ENCODE measurements at regions not wholly inside any gene's neighbourhood (a gene's known extent, or its start where the extent isn't known, plus 50 kb on each side); places are given as distances from the start of the nearest gene placed in this dataset.
A peak's percentile ranks its signal among the peaks of the same experiment; 100 is the strongest.
"Not testable (repeated sequence)": the region's sequence is repeated elsewhere in the genome, so short reads cannot be mapped to it uniquely, and the experiment has no call there.

DNA sequence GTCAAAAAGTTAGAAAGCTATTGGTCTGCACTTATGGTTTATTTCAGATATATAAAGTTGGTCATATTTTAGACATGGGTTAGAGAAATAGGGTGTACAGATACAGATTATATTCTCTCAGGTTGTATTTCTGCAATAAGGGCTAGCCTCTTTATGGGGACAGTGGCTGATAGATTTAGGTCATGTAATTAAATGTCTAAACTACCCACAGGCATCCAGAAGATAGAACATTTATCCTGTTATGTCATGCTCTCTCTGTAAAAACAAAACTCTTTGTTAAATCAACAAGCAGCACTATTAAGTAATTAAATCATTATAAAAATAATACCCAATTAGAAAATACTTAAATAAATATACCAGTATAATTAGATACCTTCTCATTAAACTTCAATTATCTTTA is 612.6 kb upstream of the CITED2 start:
- no peak for DNase-seq

DNA sequence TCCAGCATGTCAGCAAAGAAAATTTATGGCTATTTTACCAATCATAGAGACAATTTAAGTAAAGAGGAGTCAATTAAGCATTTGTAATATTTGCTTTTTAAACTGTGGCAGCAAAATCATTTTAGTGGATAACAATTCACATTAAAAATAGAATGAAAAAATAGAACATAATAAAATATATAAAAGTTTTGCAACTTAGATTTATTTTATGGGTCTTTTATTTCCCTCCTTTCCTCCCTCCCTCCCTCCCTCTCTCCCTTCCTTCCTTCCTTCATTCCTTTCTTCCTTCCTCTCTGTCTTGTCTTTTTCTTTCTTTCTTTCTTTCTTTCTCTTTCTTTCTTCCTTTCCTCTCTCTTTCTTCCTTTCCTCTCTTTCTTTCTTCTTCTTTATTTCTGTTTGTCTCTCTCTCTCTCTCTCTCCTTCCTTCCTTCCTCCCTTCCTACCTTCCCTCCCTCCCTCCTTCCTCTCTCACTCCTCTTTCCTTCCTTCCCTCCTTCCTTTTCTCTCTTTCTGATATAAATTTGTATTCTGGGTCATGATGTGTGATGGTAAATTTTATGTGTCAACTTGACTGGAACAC is 610.9 kb upstream of the CITED2 start:
- no peak for DNase-seq

DNA sequence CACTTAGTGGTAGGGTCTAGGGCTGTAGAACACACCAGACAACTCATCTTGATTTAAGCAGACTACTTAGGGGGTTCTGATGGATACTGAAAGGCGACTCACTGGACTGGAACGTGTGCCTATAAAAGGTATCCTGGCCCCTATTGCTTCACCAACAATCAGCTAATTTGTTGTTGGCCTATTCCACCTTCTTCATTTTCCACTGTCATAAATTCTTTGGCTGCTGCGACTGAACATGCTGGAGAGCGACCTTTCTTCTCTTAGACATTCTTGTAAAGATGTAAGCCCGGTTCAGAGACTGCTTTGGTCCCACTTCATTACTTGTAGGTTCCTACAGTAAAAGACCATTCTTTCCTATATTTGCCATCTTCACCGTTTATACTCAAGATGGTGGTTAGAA is 609.9 kb upstream of the CITED2 start:
- no peak for DNase-seq

DNA sequence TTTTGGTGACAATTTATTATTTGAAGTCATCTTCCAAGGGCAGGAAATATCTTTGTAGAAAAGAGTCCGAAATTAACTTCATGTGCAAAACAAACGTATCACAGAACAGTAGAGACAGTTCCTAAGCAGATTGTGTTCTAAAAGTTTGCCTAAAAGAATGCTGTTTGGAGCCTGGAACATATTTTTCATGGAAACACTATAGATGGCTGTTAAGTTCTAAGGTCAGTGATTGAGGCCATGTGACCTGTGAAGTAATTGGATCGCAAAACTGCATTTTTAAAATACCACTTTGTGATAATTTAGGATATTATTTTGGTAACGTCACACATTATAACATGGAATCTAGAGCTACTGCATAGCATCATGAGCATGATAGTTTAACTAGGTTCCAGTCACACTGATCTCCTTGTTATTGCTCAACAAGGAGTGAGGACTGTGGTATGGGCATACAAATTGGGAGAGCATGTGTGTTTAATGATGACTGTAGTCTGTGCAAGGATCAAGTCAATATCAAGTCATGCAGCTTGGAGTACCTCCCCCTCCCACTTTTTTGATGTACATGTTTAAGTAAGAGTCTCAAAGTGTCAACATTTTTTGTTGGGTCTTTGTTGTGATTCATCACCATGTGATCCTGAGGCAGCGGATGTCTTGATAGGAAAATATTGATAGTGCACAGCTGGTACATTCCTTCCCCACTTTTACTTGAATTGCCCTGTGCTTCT is 609.3 kb upstream of the CITED2 start:
- no peak for DNase-seq

DNA sequence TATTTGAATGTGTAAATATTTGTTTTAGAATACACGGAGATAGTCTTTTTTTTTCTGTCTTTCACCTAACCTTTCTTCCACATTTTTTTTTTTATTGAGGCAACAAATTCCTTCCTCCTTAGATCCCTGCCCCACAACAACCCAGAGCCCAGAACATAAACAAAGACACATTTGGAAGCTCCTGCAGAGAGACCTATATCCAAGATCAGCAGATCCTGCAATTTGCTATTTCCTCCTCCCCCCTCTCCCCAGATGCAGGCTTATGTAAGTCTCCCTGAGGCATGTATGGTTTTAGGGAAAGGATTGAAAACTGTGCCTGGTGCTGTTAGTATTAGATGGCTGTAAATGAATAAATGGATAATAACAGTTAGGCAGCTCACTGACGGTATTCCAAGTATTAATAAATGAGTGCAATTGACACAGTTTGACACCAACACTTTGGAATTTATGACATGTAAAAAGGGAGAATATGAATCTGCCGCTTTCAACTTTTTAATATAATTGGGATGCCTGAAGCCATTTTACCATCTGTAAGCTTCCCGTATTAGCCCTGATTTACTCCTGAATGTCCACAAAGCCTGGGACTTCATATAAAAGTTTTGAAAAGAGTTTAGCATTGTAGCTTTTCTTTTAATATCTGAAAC is 608.3 kb upstream of the CITED2 start:
- DNase-seq = no peak

DNA sequence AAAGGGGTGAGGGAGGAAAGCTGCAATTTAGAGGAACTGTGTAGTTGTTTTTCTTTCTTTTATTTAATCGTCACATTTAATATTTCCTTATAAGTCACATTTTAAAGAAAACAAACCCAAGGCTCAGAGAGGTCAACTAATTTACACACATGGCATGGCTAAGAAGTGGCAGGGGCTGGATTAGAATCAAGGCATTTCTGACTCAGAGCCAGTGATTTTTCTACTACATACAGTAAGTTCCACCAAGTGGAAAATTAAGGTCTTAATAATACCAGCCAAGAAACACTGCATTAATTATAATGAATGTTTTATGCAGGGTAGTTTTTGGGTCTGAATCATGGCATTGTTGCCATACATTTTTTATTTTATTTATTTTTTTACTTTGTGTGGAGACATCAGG is 607.7 kb upstream of the CITED2 start:
- DNase-seq = no peak

DNA sequence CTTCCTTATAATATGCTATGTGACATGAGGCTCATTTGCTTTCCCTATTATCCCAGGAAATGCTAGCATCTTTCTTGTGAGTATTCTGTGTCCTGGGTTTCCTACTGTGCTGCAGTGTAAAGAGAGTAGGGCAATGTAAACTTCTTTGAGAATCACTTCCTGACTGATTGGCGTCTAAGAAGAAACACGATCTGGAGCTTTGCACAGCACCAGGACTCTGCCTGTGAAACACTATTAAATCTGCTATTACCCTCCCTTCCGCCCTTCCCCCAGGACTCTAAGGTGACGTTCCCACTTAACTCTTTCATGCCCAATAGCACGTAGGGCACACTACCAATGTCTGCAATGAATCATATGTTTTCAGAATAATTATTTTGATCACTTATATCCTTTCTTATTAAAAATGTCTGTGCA is 607.3 kb upstream of the CITED2 start:
- DNase-seq = no peak

DNA sequence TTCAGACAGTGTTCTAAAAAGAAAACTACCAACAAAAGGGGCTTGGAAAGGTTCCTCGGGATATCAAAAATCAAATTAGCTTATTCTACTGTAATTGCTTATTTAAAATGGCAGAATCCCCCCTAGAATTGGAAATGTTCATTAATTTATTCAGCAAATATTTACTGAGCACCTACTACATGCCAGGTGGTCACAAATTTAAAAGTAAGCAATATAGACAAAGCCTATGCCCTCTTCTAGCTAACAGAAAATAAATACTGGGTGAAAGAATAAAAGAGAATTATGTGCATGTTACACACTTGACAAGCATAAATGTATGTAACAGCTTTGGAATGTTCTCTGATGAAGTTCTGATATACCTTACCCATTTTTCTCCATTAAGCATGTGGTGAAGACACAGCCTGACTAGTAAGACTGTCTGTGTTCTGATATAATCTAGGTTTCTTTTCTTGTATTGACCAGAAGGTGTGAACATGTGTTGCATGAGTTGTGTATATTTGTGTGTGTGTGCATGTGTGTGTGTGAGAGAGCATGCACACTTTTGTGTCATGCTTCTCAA is 606.7 kb upstream of the CITED2 start:
- DNase-seq = no peak

DNA sequence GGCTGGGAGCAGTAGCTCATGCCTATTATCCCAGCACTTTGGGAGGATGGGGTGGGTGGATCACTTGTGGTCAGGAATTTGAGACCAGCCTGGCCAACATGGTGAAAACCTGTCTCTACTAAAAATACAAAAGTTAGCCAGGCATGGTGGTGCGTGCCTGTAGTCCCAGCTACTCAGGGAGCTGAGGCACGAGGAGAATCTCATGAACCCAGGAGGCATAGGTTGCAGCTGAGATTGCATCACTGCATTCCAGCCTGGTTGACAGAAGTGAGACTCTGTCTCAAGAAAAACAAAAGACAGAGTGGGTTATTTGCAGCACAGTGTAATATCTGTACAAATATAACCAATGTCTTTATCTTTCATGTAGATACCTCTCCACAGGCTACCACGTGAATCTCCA is 606.2 kb upstream of the CITED2 start:
- not testable (repeated sequence) for DNase-seq

DNA sequence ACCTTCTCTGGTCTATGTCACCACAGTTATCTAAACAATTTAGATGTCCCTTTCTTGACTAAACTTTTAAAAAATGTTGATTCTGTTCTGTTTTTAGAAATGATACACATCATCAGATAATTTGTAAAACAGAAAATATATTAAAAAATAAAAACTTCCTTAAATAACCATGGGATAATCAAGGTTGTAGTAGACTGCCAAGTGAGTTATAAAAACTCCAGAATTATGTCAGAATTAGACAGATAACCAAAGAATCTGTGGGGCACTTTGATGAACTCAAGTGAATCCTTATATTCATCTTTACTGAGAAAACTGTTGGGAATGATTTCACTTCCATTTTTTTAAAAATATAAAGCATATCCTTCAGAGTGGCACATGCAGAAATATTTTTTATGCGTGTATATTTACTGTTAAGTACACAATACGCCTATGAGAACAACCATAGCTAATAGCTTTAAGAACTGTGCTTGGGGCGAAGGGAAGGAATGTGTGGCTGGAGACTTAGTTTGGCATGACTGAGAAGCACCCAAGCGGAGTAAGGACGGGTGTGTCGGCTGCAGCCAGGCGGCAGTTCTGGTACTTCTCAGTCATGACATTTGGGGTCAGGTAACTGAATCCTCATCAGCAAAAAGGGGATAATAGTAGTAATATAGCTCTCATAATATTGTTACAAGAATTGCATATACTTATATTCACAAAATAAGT is 604.7 kb upstream of the CITED2 start:
- DNase-seq = no peak

DNA sequence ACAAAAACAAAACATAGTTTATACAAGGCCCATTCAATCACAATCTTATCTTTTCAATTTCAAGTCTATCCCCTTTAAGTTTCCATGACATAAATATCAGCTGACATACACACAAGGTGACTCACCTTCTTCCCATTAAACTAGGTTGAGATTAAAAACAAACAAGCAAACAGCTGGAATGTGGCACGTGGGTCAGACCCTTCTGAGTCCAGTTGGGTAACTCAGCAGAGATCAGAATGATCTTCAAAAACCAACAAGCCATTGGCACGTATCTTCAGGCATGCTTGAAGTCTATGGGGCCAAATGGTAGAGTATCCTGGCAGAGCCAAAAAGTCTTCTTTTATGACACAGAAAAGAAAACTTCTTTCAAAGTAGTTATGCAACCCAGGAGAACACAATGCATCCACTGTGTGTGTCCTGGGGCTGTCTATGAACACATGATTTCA is 603.5 kb upstream of the CITED2 start:
- no peak for DNase-seq

DNA sequence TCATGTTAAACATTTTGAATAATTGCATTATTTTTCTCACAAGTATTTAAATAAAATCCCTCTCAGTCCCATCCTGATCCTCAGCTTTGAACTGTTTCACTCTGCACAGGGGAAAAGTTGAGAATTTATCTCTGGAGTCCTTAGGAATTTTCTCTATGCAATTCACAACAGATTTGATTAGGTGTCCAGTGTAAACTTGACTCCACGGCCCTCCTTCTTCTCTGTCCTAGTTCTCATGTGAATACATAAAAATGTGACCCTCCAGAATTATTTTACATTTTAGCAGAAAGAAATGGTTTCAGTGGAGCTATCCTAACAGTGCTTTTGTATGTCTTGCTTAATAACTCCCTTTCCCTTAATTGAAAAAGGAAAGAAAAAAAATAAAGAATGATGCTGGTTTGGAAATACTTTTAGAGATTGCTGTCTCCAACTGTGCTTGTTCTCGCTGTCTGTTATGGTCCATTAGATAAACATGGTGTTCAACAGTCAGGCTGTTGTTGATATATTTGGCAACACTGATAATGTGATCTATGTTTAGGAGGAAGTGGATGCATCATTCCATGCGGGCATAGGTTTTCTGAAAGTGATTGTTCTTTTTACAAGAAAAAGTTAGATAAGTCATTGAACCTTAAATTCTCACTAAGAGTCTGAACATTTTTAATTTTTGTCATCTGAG is 599.4 kb upstream of the CITED2 start:
- no peak for DNase-seq

DNA sequence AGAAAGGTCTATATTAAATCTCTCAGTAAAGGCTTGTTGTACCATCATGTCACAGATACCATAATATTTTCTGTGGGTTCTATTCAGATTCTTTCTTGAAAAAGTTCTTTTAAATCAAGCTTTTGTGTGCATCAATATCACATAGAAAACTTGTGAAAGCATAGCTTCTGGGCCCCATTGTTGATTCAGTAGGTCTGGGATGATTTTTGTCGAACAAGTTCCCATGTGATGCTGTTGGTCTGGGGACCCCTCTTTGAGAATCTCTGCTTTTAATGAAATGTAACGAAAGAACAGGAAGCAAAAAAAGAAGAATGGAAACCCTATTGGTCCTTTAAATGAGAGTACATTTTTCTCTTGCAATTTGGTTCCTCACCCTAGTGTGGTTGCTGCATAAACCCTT is 597.7 kb upstream of the CITED2 start:
- no peak for DNase-seq

DNA sequence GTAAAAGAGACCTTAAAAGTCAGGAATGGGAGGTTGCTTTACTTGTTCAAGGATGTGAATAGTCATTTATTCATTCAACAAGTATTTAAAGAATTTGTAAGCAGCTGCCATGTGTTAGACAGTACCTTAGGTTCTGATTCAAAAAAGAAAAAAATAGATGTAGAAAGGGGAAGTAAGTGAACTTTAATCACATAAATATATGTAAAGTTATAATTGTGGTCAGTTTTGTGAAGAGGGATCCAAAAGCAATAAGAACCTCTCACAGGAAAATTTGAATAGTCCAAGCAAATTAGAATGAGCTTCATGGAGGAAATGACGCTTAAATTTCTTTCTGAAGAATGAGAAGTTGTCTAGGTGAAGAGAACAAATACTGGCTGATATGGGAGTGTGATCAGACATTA is 596.1 kb upstream of the CITED2 start:
- no peak for DNase-seq

DNA sequence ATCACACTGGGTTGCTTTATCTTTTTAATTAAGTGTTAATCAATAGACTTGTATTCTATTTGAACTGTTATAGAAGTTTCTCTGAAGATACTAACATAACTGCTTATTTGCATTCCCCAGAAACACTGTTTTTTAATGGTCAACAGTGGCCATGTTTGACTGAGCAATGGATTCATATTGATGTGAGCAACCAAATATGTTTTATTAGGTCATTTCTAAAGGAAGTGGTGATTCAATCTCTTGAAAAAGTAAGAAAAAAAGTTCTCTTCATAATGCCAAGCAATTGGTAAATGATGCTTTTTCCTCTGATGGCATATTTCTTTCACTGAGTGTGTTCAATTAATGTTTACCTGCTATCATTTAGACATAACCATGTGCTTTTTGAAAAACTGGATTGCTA is 593.0 kb upstream of the CITED2 start:
- DNase-seq = no peak

DNA sequence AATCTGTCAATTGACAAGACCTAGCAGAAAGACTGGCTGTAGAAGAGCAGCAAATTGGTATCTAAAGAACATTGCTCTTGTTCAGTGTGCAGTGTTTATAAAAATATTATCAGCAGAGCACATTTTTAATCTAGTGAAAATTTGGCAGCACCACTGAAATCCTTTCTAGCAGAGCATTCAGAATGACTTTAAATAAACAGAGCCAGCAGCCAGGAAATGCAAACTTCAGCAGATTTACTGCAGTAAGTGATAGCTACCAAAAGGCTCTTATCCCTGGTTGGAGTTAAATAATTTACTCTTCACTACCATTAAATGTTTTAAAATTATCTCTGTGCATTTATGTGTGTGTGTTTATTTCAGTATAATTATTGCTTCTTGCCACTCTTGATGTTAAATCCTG is 590.9 kb upstream of the CITED2 start:
- peak; percentile 67 for DNase-seq

DNA sequence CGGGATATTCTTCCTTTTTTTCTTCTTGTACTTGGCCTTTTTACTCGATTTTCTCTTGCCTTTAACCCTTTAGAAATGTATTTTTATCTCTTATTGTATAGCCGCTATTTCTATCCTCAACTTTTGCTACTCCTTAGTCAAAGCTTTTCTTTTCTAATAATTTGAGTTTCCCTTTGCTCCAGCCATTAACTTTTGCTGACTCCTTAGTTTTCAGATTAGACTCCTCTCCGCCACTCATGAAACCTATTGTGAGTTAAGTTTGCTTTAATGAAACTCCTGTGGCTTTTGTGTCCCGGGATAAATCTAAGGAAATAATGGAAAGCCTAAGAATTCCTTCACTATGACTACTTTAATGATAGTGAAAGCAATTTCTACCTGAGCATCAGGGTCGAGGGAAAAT is 590.3 kb upstream of the CITED2 start:
- no peak for DNase-seq

DNA sequence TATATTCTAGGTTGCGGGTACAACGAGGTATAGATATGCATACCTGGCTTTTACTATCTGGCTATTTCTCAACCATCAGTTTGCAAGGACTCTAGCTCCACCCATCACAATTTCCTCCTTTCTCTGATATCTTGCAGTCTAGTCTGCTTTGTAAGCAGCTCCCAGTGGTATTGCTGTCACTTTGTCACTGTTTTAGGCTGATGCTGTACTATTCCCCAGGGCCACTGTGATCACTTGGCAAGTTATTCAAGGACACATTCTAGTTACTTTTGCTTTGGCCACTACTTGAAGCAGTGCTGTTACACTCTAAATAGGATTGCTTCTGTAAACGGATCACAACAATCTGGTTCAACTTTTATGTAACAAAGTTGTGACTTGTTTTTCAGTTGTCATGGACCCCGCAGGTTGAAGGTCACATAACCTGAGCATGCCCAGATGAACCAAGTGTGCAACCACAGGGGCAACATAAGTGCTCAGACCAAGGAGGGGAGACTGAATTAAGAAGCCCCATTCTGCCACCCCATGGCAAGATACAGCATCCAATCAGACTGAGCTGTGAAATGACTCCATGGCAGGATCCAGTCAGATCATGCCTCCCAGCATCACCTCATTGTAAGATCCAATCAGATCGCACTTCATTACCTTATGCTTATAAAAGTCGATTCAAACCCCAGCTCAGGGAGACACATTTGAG is 588.4 kb upstream of the CITED2 start:
- DNase-seq = no peak

DNA sequence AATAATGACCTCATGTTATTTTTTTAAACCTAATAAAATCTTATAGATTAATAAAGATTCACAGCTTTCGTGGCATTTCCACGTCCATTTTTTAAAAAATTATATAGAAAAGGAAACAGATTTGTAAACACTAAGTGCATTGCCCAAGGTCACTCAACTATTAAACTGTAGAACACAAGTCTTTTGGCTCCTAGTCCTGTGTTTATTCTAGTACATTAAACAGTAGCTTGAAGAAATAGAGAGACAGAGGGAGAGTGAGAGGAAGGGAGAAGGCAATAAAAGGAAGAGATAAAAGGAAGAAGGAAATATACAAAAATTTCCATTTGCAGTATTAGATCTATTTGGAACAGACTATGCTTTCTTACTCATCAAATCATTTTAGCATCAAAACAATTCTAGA is 586.7 kb upstream of the CITED2 start:
- no peak for DNase-seq

DNA sequence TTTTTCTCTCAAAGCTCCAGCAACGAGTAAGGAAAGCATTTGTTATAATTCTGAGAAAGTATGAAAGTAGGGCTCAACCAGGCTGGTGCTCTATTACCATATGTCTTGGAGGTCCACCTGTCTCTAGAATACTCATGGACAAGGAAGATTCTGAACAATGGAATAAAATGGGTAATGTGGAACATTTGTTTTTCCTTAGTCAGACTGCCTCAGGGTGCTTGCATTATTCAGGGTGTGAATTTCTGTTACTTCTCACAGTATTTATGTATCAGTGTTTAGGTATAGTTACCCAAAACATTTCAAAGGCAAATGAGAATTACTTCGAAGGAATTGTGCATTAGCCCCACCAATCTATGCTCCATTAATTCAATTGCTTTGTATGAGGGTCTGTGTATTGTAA is 586.2 kb upstream of the CITED2 start:
- DNase-seq = no peak

DNA sequence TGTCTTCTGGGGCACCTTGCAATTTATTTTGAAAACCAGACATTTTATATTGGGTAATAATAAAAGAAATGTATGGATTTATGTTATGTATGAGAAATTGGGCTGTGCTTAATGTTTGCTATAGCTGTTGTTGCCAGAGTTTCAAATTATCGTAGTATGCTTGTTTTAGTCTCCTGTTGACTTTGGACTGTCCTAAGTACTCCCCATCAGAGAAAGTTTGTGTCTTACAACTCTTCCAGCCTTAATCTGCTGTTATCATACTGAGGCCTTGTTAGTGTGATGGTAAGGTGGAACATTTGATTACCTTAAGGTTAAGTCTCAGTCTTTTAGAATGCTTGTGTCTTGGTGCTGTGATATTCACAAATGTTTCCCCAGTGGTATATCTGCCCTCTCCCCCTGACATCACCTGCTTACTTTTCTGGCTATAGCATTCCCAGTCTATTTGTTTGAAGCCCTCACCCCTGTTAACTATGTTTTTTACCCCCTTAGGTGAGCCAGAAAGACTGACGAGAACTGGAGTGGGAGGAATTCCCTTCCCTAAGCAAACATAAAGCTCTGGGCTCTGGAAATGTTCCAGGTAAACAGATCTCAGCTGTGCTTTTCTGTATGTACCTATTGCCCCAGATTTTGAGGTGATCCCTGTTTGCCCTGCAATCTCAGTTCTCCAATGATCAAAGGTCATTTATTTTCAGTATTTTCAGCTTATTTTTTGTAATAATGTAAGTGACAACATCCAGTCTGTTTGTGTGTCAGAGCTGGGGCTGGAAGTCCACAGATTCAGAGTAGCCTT is 581.1 kb upstream of the CITED2 start:
- no peak for DNase-seq
